Spleen (tissue), 11 donors: ENCODE measurements at regions not wholly inside any gene's neighbourhood (a gene's known extent, or its start where the extent isn't known, plus 50 kb on each side); places are given as distances from the start of the nearest gene placed in this dataset.
"Not testable (repeated sequence)": the region's sequence is repeated elsewhere in the genome, so short reads cannot be mapped to it uniquely, and the experiment has no call there.

ENCODE experiments used
- DNase-seq: peaks from one replicate; pipeline ENCODE4 v3.0.0-alpha.2; 2020
- H3K27ac ChIP-seq, 8 donors: fragments of 200-600 bp; sonication (generic) in 7 of 8; 1 replicate in 4 of 8; 2 replicates in 4 of 8; pipeline versions ENCODE4 v1.5.0 to v1.8.0; 2016 to 2021; ENCODE audit warnings: inconsistent platforms in 4 of 8, mild to moderate bottlenecking in 4 of 8, moderate library complexity in 1 of 8
- H3K27me3 ChIP-seq, 7 donors: fragments of 200-600 bp; sonication (generic) in 6 of 7; replicated peaks in 1 of 7; 1 replicate in 4 of 7; 2 replicates in 3 of 7; pipeline versions ENCODE4 v1.5.0 to v1.8.0; 2016 to 2021; ENCODE audit warnings: inconsistent platforms in 3 of 7, mild to moderate bottlenecking in 1 of 7
- H3K36me3 ChIP-seq, 6 donors: fragments of 200-600 bp; sonication (generic) in 5 of 6; 1 replicate in 4 of 6; 2 replicates in 2 of 6; pipeline versions ENCODE4 v1.5.0 to v1.8.0; 2016 to 2021; ENCODE audit warnings: inconsistent platforms in 2 of 6
- H3K4me1 ChIP-seq, 6 donors: fragments of 200-600 bp; sonication (generic) in 5 of 6; 1 replicate in 3 of 6; 2 replicates in 3 of 6; pipeline versions ENCODE4 v1.5.0 to v1.8.0; 2016 to 2021; ENCODE audit warnings: inconsistent platforms in 3 of 6
- H3K4me3 ChIP-seq, 8 donors: fragments of 200-600 bp; sonication (generic) in 7 of 8; 1 replicate in 4 of 8; 2 replicates in 4 of 8; pipeline versions ENCODE4 v1.5.0 to v1.8.0; 2016 to 2021; ENCODE audit warnings: inconsistent platforms in 4 of 8, mild to moderate bottlenecking in 4 of 8, moderate library complexity in 2 of 8
- H3K9me3 ChIP-seq, 8 donors: fragments of 200-600 bp; sonication (generic) in 7 of 8; 1 replicate in 4 of 8; 2 replicates in 4 of 8; pipeline versions ENCODE4 v1.5.0 to v1.8.0; 2016 to 2021; ENCODE audit warnings: inconsistent platforms in 4 of 8
- CTCF ChIP-seq, 11 experiments: fragments of 200-600 bp in 7 of 11; fragments of 450-650 bp in 4 of 11; sonication (generic) in 4 of 11; IDR thresholded peaks in 8 of 11; conservative IDR thresholded peaks in 3 of 11; 1 replicate in 7 of 11; 2 replicates in 4 of 11; pipeline versions ENCODE4 v1.4.0 to v1.8.0; 2016 to 2021; ENCODE audit warnings: antibody characterized with exemption in 11 of 11, inconsistent platforms in 4 of 11, mild to moderate bottlenecking in 1 of 11
- POLR2A ChIP-seq, 3 donors: fragments of 450-650 bp; IDR thresholded peaks; one replicate each; pipeline ENCODE4 v1.5.1; 2017; ENCODE audit warnings: antibody characterized with exemption in 3 of 3, mild to moderate bottlenecking in 1 of 3
- POLR2AphosphoS5 ChIP-seq, 3 donors: sonication (generic); formaldehyde crosslinking; IDR thresholded peaks; one replicate each; pipeline ENCODE4 v1.5.1; 2017; ENCODE audit warnings: antibody characterized with exemption in 3 of 3
- WGBS, 5 donors: extraction: QIAGEN DNeasy Blood & Tissue Kit in 3 of 5; methylation state at CpG; one replicate each; pipeline versions ENCODE4 v1.1.5 to v1.1.7; 2013 to 2018; 5-methylcytosine and 5-hydroxymethylcytosine counted together
- intact Hi-C: fragments of 100-400 bp; cut with DNase I; formaldehyde crosslinking; loops from one replicate; pipeline ENCODE4 v1.15.0; 2023; ENCODE audit warnings: low total_unique reads
- donor health status: healthy with polysubstance abuse.
- donor health status: DM: no; HTN: no; CAD: no; lungs with moderate emphysema.
- donor health status: DM: no; HTN: no; CAD: no.
- donor health status: Bipolar disorder and iron deficiency.
- donor health status: healthy.
- donor health status: DM: no; HTN: no; CAD: no.
- donor health status: DM: yes; HTN: yes; CAD: no.

DNA sequence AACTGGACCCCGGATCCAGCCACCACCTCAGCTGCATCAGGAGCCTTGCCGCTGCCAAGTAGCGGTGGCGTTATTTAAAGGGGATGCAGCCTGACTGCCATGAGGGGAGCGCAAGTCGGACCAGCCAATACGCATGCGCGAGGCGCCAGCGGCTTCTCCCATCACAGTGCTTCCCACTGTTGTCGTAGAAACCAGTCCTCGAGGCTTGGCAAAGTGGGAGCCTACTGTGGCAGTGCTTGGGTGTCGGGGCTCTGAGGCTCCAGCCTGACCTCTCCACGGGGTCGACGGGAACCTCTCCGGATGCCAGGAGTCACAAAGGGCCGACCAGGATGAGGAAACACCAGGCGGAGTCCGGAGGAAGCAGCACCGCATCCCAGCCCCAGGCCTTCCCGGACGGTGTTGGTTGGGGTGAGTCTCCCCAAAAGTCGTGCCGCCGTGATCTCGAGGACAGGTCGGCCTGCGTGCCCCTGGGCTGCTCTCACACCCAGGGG, 369.6 kb downstream of the ZNF716 start:
- Histone ChIP-seq H3K9me3 (peaks cover 0 to 79% (median 63%) of the 10 kb centered on the region in 8 donors), H3K36me3 (no peaks in the 10 kb centered on the region), H3K4me1 (no peaks in the 10 kb centered on the region), H3K4me3 (no peak overlapping the region), H3K27me3 (no peaks in the 10 kb centered on the region), H3K27ac (no peak overlapping the region)
- WGBS, 5 donors = 88 to 96% (median 92%) methylated on average over 26 to 30 of the region's 30 CpGs
- intact Hi-C loops = no loop called here
- DNase-seq = no peak
- no peak for TF ChIP-seq POLR2A (IDR thresholded peaks at IDR 0.05)
- no peak for TF ChIP-seq POLR2AphosphoS5 (IDR thresholded peaks at IDR 0.05)
- no peak for TF ChIP-seq CTCF (IDR thresholded peaks at IDR 0.05 in 8 of 11, conservative IDR thresholded peaks at IDR 0.05 in 3 of 11)

- no peak for DNase-seq
- no peak for TF ChIP-seq POLR2A (IDR thresholded peaks at IDR 0.05)
- no peak for TF ChIP-seq POLR2AphosphoS5 (IDR thresholded peaks at IDR 0.05)
- no peak for TF ChIP-seq CTCF (IDR thresholded peaks at IDR 0.05 in 8 of 11, conservative IDR thresholded peaks at IDR 0.05 in 3 of 11)
- Histone ChIP-seq H3K4me1 (no peaks in the 10 kb centered on the region), H3K9me3 (peaks cover 0 to 74% (median 59%) of the 10 kb centered on the region in 8 donors), H3K27ac (no peak overlapping the region), H3K36me3 (no peaks in the 10 kb centered on the region), H3K27me3 (no peaks in the 10 kb centered on the region), H3K4me3 (no peak overlapping the region)
- WGBS, 5 donors = 77 to 89% (median 84%) methylated on average over 14 to 16 of the region's 16 CpGs
- intact Hi-C loops = no loop called here
These were observed 370.5 kb downstream of the ZNF716 start for GRCh38 chr7:57820477-57820876.

- DNase-seq = no peak
- WGBS, 5 donors = 85 to 91% (median 88%) methylated on average over 45 to 57 of the region's 57 CpGs
- Histone ChIP-seq H3K27me3 (no peaks in the 10 kb centered on the region), H3K4me3 (no peak overlapping the region), H3K4me1 (no peaks in the 10 kb centered on the region), H3K36me3 (no peaks in the 10 kb centered on the region), H3K27ac (no peak overlapping the region), H3K9me3 (peaks cover 0 to 83% (median 62%) of the 10 kb centered on the region in 8 donors)
- intact Hi-C loops = no loop called here
- no peak for TF ChIP-seq CTCF (IDR thresholded peaks at IDR 0.05 in 8 of 11, conservative IDR thresholded peaks at IDR 0.05 in 3 of 11)
- no peak for TF ChIP-seq POLR2AphosphoS5 (IDR thresholded peaks at IDR 0.05)
- no peak for TF ChIP-seq POLR2A (IDR thresholded peaks at IDR 0.05)
These were observed 371.7 kb downstream of the ZNF716 start for GRCh38 chr7:57821438-57822382.

- whole genome bisulfite sequencing, 5 donors = 31 to 54% (median 40%) methylated on average over 2 of the region's 2 CpGs
These were observed 376.6 kb downstream of the ZNF716 start for GRCh38 chr7:57826548-57826947.

DNA sequence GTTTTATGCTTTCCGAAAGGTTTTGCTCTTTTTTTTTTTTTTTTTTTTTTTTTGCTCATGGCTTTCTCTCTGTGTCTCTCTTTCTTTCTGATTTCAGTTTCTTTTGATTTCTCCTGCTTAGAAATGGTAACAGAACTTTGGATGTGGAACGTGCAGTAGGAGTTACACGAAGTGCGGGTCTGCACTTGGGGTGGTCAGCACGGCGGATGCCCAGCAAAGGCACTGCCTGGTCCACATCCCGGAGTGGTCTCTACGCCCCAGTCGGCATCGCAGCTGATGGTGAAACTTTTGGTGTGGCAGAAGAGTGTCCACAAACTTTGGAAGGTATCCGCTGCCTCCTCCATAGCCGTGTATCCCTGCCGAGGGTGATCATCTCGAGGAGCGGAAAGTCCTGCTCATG, 385.2 kb downstream of the ZNF716 start:
- intact Hi-C loops = not testable (repeated sequence)
- 93 to 95% (median 94%) methylated on average over 9 of the region's 15 CpGs for WGBS, 5 donors

More at GRCh38 chr7:57826548-57826947, 376.6 kb downstream of the ZNF716 start:
- peak; percentile 54 for DNase-seq
- H3K4me1 ChIP-seq, H3K36me3 ChIP-seq, intact Hi-C loops, H3K27me3 ChIP-seq, H3K27ac ChIP-seq, H3K4me3 ChIP-seq: not testable (repeated sequence)
- H3K9me3 ChIP-seq = peaks cover 0 to 42% (median 22%) of the 10 kb centered on the region in 8 donors

GRCh38 chr7:57839152-57839551, 389.2 kb downstream of the ZNF716 start:
- H3K27ac ChIP-seq, intact Hi-C loops, H3K36me3 ChIP-seq, H3K4me3 ChIP-seq, H3K27me3 ChIP-seq, DNase-seq, H3K9me3 ChIP-seq, H3K4me1 ChIP-seq: not testable (repeated sequence)
- WGBS, 5 donors = 59 to 80% (median 67%) methylated on average over 2 to 4 of the region's 4 CpGs

More for the DNA sequence above, 385.2 kb downstream of the ZNF716 start:
- not testable (repeated sequence) for H3K4me1 ChIP-seq, H3K27ac ChIP-seq, DNase-seq, H3K27me3 ChIP-seq, H3K9me3 ChIP-seq, H3K36me3 ChIP-seq, H3K4me3 ChIP-seq
